Stimulated activated CD8-positive, alpha-beta memory T cell treated with anti-CD3 and anti-CD28 coated beads, Interleukin-7, amount 100 ng/mL, for 1 hour (primary cell): ENCODE measurements at regions not wholly inside any gene's neighbourhood (a gene's known extent, or its start where the extent isn't known, plus 50 kb on each side); places are given as distances from the start of the nearest gene placed in this dataset.

Experiments used
- DNase-seq, 2 donors: peaks; one replicate each; pipeline ENCODE4 v3.0.0-alpha.2; 2020; ENCODE audit warnings: low read depth in 2 of 2

DNA sequence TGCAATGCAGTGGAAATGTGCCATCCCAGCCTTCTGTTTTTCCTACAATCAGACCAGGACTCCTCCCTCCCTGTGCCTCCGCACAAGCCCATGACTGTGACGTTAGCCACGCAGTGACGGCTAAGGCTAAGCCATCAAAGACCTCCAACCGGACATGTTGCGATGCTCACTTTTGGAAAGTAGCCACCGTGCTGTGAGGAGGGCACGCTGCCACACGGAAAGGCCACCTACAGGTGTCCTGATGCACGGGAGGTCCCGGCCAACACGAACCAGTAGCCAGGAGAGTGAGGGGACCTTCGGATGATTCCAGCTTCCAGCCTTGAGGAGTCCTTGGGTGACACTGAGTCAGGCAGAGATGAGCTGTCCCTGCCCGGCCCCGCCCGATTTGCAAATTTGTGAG, 53.9 kb downstream of the FOXL1 start:
- no peak for DNase-seq

DNA sequence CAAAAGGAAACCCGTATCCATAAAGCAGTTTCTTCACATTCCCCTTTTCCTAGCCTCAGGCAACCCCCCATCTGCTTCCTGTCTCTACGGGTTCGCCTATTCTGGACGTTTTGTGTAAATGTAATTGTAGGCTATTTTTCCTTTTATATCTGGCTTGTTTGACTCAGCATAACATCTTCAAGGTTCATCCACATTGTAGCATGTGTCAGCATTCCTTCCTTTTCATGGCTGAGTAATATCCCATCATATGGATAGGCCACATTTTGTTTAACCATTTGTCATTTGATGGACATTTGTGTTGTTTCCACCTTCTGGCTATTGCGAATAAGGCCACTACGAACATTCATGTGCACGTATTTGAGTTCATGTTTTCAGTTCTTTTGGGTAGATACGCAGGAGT, 54.6 kb downstream of the FOXL1 start:
- DNase-seq = no peak

DNA sequence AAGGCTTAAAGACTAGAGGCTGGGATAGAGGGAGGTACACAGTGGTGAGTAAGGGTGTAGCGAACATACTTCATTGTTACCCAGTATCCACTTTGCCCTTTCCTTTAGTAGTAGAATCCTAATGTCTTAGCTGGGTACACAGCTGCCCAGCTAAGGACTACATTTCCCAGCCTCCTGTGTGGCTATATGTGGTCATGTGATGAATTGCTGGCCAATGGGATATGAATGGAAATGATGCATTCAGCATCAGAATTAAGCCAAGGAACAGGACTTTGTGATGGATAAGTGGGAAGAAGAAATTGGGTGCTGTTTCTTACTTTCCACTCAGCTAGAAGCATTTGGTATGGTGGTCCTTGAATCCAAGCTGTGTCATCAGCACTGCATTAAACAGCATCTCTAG, 55.9 kb downstream of the FOXL1 start:
- DNase-seq = no peak

DNA sequence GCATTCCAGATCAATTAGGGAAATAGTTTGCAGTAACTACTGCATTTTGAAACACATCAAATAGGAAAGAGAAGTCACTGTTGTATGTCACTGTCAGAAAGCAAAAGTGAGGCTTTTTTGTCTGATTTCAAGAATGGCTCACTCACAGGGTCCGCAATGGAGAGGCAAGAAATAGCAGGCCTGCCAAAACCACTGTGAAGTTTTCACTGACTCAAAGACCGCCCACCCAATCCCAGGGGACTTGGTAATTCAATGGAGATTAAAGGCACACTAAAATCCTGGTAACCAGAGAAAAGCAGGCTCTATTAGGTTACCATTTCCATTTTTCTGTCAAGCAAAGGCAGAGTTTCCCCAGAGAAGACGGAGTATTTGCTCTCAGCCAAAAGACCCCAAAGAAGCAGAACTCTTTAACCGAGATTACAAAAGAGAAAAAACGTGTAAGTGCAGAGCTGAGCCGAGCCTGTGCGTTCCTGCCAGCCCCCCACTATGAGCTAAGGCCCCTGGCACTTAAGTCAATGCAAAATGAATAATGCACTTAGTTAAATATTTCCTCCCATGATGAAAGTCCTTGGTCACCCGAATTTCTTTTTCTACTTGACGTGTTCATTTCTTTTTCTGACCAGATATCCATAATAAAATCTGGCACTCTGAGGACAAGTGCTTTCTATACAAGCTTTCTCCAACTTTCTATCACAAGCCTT, 57.0 kb downstream of the FOXL1 start:
- DNase-seq = no peak

DNA sequence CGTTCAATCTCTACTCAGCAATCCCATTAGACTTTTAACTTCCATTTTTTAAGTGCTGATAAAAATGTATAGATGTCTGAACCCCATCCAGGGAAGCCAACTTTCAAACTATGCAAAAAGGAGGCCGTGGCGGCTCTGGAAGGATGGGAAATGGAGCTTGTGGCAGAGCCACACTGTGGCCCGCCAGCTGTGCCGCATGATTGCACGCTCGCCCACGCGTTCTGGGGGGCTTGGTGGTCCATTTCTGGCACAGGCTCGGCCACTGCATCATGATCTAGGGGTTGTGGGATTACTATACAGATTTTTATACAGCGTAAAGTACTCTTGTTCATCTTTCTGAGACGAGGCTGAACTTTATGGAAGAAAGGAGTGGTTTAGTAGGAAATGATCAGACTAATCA, 57.6 kb downstream of the FOXL1 start:
- no peak for DNase-seq

DNA sequence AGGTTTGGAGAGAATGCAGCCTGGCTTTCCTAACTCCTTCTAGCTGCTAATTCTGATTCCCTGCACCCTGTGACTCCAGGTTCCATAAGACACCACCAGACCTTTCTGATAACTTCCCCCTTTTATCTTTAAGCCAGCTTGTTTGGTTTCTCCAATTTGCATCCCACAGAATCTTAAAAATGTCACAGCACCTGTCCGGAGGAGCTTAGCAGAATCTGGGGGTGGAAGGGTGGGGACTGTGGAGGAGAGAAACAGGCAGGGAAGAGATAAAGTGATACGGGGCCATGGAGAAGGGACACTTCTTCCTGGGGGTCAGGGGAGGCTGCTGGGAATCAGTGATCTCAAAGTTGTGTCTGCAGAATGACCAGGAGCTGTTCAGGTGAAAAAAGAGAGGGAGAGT, 59.4 kb downstream of the FOXL1 start:
- no peak for DNase-seq

DNA sequence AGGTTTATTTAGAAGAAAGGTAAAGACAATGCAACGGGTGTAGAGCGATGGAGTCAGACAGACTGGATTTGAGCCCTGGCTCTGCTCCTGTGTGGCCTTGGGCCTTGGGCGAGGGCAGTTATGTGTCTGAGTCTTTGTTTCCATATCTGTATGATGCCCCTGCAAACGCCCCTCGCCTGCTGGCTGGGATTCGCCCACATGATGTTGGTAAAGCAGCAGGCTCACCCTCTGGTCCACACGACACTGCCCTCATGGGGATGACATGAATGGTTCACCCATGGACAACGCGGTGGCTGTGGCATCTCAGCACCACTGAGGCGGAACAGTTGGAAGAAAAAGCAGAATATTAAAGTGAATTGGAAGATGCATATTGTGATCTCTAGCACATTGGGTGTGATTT, 60.3 kb downstream of the FOXL1 start:
- DNase-seq = no peak

DNA sequence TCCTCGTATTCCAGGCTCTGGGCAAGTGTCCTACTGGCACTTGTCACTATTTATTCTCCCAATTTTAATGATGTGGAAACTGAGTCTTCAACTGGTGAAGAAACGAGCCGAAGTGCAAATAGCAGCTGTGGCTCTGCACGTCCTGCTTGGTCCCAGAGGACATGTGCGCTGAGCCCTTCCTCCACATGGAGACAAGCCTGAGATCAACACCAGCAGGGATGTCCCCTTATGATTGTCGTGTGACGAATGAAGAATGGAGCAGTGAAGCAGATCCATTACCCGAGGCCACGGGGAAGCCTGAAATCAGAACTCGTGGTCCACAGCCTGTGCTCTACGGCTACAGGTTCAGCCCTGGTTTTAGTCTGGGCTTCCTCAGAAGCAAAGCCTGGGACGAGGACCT, 61.0 kb downstream of the FOXL1 start:
- no peak for DNase-seq

DNA sequence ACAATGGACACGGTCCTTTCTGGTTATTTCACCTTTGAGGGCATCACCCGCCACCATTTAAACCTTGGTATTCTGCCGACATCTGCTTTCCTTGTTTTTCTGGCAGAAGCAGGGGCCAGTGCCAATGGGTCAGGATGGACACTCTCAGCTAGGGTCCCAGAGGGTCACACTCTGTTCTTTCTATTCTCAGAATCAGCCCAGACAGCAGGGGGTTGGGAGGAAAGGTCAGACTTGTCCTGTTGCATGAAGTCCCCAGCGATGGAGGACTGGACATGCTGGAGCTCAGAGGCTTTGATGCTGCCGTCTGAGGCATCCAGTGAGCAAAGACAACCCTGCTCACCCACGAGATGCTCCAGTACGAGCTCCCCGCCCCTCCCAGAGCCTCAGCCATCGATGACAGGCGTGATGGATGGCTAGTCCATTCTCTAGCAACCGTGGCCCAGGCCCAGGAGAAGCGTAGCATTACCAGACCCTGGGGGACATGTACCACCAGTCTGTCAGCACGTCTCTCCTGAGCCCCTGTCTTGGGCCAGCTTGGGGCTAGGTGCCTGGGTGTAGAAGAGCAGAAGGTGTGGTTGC, 62.0 kb downstream of the FOXL1 start:
- no peak for DNase-seq

DNA sequence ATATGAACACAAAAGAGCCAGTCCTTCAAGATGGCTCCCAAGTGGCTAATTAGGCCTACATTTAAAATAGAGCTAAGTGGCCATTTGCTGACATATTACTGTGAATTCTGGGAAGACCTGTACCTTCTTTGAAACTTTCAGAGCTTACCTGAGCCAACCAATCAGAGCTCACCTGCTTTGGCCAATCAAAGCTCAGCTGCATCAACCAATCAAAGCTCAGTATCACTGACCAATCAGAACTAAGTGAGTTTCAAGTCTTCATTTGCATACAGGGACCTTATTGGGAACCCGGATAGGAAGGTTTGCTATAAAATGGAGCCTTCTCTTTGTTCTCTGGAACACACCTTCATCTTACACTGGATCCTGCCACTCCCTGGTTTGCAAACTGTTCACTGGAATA, 63.7 kb downstream of the FOXL1 start:
- no peak for DNase-seq

DNA sequence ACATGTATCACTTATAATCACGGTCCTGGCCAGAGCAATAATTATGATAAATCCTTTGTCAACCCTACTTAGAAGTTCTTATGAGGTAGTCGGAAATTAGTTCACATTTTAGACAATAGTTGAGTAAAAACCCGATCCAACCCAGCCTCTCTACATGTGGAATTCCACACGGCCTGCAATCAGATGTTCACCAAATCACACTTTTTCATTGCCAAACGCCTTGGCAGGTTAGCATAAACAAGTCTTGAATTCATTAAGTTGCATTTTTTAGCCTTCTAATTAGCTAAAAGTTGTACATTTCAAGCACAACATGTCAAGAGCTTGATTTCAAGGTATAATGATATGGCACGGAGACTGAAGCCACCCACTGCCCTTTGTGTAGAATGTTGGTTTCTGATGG, 65.3 kb downstream of the FOXL1 start:
- DNase-seq = no peak

DNA sequence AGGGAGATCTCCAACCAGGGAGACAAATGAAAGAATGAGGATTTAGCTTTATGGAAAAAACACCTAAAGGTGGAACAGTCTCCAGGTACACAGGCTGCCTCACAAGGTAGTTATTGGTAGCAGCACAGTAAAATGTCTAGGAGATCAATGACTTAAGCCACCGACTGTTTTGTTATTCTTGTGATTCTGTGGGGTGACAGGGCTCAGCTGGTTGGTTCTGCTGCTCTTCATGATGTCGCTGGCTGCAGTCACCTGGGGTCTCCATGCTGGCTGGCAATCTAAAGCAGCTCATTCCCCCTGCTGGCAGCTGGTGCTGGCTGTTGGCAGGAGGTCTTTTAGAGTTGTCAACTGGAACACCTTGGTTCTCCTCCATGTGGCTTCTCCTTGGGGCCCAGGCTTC, 69.2 kb downstream of the FOXL1 start:
- no peak for DNase-seq

DNA sequence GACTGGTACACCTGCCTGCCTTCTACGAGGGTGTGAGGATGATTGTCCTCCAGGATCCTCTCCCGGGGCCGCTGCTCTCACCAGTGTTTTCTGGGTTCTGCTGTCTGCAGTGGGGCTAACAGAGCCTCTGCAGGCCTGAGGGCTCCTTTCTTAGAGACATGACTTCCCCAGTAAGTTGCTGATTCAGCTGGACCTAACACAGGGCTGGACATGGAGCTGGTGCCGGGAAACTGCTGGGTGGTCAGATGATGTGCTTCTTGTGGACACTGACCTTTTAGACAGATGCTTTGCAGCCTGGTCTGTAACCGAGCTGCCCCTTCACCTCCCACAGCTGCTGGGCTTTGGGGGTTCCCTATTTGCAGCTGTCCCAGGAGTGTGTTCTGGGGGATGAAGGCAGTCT, 71.5 kb downstream of the FOXL1 start:
- no peak for DNase-seq

DNA sequence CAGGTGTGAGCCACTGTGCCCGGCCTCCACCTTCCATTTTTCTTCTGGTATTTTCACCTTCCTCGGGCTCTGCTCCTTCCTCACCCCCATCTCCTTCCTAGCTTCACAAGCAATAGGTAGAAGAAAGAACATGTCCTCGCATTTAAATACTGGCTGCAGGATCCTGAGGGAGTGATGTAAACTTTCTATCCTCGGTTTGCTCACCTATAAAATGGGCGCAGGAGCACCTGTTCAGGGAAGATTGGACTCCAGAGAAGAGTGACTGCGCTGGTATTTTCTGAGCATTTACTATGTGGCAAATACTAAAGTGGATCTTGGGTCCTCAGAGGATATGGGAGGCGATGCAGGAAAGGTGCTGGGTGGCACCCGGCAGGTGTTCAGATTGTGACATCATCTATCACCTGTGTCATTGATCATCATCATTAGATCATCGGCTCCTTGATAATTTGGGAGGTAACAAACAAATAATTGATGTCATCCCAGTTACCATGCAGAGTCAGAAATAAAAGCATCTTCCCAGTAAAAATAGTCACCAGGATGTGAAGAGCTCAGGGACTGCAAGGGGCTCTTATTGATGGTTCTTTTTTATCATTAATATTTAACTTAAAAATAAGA, 72.8 kb downstream of the FOXL1 start:
- DNase-seq = no peak

DNA sequence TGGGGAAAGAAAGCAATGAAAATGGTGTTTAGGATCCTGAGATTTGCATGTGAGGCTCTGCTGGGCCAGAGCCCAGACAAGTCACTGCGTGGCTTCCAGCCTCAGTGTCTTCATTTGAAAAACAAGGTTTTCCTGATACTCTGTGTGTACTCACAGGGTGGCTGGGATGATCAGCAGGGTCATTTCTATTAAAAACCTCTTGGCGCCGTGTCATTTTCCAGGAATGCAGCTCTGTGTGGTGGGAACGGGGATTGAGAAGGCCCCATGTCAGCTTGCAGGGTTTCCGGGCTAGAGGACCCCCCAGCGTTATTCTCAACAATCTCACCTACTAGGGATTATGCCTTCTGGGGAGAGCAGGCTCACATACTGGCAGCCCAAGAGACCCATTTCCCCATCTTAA, 73.5 kb downstream of the FOXL1 start:
- no peak for DNase-seq

DNA sequence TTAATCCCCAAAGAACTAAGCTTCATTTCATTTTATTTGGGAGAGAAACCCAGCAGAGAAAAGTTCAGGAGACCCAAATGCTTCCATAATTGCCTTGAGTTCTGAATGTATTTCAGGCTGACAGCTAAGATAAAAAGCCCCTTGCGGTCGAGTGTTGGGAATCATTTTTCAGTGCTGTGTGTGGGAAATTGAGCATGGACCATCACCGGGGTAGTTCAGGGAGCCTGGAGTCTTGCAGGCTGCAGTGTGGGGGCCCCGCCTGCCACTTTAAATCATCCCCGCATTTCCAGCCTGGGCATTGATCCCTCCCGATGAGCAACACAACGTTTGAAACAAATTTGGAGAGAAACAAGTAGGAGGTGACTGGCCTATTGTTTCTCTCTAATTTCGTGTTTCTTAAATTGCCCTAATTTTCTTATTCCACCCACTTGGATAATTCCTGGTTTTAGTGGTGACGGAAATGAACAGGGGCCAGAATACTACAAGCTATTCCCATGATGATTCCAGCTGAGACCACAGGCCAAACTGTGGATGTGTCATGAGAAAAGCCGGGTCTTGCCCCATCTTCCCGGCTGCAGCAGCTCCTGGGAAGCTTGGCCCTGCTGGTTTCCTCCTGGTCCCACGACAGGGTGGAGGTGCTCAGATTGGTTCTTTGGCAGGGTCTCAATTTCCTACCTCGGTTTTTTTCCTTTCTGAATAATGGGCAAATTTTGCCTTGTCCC, 75.1 kb downstream of the FOXL1 start:
- DNase-seq = no peak

DNA sequence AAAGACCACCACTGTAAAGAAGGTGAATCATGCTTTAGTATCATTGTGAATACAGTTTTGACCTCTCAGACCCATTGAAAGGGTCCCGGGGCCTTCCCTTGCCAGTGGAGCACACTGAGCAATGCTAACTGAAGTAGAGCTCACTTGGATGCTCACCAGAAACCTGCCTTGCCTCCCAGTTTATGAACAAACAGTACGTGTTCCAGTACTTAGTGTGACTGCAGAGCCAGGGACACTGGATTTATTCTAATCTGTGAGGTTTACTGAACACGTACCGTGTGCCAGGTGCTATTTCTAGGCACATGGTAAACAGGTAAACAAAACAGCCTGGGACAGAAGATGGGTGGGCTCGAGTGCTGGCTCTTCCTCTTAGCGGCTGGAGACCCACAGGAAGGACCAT, 79.6 kb downstream of the FOXL1 start:
- no peak for DNase-seq

DNA sequence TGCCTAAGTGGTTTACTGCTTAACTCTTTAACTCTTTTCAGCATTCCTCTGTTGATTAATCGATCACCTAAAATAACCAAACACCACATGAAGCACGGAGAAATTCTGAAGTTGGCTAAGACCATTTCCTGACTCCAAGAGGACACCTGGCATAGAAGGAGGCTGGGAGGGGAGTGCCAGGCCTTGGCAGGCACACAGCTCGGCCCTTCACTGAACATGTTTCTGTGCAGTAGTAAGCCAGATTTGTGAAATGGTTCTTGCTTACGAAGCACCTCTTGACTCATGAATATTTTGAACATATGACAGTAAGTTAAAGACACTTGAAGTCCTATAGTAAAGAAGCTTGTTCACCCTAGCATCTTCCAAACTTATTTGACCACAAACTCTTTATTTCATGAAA, 82.3 kb downstream of the FOXL1 start:
- DNase-seq = no peak

DNA sequence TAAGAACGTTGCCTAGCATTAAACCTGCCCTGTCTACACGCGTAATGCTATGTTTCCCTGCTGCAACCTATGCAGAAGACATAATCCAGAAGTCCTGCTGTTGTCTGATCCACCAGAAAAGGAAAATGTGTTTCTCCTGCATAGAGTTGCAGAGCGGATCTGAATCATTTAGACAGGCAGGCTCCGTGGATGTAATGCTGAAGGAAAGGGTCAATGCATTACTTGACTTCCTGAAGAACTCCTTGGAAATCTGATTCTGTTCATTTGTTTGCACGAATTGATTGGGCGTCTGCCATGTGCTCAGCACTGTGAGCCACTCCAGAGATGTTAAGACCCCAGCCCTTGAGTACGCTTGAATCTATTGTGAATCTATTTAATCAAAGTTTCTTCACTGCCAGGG, 83.4 kb downstream of the FOXL1 start:
- no peak for DNase-seq

DNA sequence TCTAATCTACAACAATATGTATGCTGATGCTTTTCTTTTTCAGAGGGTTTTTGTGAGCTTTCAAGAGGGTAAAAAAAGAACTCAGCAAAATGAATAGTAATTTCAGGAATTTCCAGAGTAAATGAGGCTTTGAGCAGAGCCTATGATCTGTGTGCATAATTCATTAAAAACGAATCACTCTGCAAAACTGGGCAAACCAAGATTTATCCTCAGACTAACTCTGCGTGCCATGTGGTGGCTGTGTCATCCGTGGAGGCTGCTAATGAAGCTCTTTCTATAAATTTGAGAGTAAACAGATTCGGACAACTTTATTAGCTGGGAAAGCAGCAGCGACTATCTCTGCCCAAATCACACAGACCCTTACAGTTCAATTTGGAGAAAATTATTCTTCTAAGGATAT, 83.8 kb downstream of the FOXL1 start:
- no peak for DNase-seq

DNA sequence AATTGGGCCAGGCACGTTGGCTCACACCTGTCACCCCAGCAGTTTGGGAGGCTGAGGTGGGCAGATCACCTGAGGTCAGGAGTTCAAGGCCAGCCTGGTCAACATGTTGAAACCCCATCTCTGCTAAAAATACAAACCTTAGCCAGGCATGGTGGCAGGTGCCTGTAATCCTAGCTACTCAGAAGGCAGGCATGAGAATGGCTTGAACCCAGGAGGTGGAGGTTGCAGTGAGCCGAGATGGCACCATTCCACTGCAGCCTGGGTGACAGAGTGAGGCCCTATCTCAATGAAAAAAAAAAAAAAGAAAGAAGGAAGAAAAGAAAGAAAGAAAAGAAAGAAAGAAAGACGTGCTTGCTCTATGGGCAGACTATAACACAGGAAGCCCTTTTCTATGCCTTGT, 84.4 kb downstream of the FOXL1 start:
- no peak for DNase-seq

DNA sequence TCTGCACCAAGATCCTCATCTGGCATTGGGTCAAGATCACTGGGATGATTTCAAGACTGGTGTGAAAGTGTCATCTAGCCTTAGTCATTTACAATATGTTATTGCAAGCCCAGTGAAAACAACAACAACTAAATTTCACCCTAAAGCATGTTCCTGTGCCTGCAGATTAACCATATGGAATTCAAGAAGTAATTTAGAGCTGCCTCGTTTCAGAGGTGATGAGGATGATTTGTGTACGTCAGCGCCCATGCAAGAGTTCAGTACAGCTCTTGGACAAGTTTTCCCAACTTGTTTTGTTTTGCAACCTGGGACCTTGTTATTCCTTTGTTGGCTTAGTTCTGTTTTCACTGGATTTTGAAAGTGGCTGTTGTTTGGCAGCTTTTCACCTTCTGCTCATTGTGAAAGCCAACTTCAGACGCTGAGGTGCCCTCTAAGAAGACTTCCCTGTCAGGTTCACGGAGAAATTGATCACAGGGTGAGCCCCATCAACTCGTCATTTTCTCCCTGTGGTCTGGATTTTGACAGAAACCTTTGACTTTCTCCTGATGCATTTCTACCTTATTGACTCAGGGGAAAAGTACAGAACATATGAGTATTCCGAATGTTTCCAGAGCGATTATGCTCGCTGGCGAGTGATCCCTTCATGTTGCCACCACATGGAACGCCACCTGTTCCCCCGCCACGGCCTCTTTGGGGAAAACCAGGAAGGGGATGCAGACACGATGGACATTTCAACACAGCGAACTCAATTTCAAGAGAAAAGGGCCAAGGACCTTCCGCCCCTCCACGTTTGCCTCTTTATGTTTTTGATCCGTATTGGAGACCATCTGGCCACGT, 85.6 kb downstream of the FOXL1 start:
- DNase-seq = no peak
